ENCODE measurements at regions not wholly inside any gene's neighbourhood (a gene's known extent, or its start where the extent isn't known, plus 50 kb on each side); places are given as distances from the start of the nearest gene placed in this dataset.

DNA sequence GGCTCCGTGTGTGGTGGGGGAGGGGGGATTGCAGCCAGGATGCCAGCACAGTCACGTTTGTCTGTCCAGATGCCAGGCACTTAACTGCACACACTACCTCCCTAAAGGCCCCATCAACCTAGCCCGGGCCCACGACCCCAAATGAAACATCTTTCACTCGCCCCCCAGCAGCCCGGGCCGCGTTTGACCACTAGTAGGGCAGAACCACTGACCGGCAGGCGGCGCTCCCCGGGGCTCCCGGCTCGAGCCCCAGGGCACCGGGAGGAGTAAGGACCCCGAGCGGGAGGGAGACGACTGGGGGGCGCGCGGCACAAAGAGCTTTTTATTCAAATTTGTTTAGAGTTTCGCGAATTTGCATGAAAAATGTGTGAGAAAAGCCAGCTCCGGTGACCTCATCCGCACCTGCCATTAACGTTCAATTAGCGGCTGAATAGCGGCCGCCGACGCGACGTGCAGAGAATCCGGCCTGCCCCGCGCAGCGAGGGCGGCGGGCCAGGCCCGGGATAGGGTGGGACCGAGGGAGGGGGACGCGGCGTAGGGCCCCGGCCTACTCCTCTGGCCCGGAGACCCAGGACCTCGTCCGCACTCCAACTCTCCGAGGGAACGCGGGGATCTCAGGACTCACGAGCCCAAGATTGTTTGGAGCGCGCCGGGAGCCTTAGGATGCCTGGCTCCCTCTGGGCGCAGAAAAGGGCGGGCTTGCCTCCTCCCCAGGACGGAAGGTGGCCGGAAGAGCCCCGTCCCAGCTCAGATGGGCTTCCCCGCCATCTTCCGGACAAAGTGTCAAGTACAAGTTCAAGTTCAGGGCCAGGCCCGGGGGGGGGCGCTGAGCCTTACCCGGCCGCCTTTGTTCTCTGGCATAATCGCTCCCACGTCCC is 64.9 kb upstream of the POLG start:
- no peak overlapping the region for H3K14ac ChIP-seq (ENCODE audit: insufficient read depth, low read length)
- H3K9me3 ChIP-seq (ENCODE audit: control insufficient read depth, low read depth, low read length) = no peaks in the 10 kb centered on the region
- peaks cover 96% of the 10 kb centered on the region for H3K27me3 ChIP-seq (ENCODE audit: insufficient read depth, low read length)
- no peak overlapping the region for H3K4ac ChIP-seq (ENCODE audit: low read depth, low read length)
- no peak overlapping the region for H3K9ac ChIP-seq (ENCODE audit: extremely low read depth, insufficient read length, low read length)
- WGBS (ENCODE audit: extremely low coverage, insufficient read length, low lambda C conversion rate) = no CpG with 5 or more reads among the region's 68 CpGs
- TF ChIP-seq, protein P1, sequence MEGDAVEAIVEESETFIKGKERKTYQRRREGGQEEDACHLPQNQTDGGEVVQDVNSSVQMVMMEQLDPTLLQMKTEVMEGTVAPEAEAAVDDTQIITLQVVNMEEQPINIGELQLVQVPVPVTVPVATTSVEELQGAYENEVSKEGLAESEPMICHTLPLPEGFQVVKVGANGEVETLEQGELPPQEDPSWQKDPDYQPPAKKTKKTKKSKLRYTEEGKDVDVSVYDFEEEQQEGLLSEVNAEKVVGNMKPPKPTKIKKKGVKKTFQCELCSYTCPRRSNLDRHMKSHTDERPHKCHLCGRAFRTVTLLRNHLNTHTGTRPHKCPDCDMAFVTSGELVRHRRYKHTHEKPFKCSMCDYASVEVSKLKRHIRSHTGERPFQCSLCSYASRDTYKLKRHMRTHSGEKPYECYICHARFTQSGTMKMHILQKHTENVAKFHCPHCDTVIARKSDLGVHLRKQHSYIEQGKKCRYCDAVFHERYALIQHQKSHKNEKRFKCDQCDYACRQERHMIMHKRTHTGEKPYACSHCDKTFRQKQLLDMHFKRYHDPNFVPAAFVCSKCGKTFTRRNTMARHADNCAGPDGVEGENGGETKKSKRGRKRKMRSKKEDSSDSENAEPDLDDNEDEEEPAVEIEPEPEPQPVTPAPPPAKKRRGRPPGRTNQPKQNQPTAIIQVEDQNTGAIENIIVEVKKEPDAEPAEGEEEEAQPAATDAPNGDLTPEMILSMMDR (conservative IDR thresholded peaks at IDR 0.05) = peak; percentile 73
- H3K27ac ChIP-seq (ENCODE audit: insufficient read length, low read depth, low read length) = no peak overlapping the region
- H3K4me2 ChIP-seq (ENCODE audit: insufficient read depth, insufficient read length, low read length) = peak overlapping the region; percentile 47
- H3T11ph ChIP-seq (ENCODE audit: low read length) = no peak overlapping the region
- no peaks in the 10 kb centered on the region for H3K79me1 ChIP-seq (ENCODE audit: insufficient read depth, low read depth, low read length, poor library complexity, severe bottlenecking)
- no peak overlapping the region for H2AK5ac ChIP-seq (ENCODE audit: insufficient read length, low read length)
- no peak overlapping the region for H4K91ac ChIP-seq (ENCODE audit: insufficient read length, low read depth, low read length)
- H2BK120ac ChIP-seq (ENCODE audit: low read depth, low read length, poor library complexity, severe bottlenecking) = no peak overlapping the region
- peaks cover 7% of the 10 kb centered on the region; the same call in 1 of the 2 replicates for H3K4me1 ChIP-seq (ENCODE audit: insufficient read depth, low read length)
- H4K20me1 ChIP-seq (ENCODE audit: control insufficient read depth, insufficient read depth, insufficient read length) = no peaks in the 10 kb centered on the region
- H3K27ac Mint-ChIP-seq = no peak overlapping the region
- peaks cover 3% of the 10 kb centered on the region for H3K23me2 ChIP-seq (ENCODE audit: insufficient read length, low read depth, low read length, poor library complexity, severe bottlenecking)
- peak; percentile 70 for DNase-seq
- H3K18ac ChIP-seq (ENCODE audit: insufficient read length, low read depth, low read length) = no peak overlapping the region
- H2BK15ac ChIP-seq (ENCODE audit: low read depth, low read length) = no peak overlapping the region
- H2BK20ac ChIP-seq (ENCODE audit: low read depth, low read length, poor library complexity, severe bottlenecking) = no peak overlapping the region
- H4K8ac ChIP-seq (replicated peaks; ENCODE audit: insufficient read length, low read depth, low read length) = no peak overlapping the region
- H3K4me1 Mint-ChIP-seq = peaks cover 20 to 37% of the 10 kb centered on the region in 2 experiments
- H3K4me3 Mint-ChIP-seq = peak overlapping the region; percentile 51 to 71; a peak in 4 of 5 replicates
- H3K36me3 Mint-ChIP-seq (ENCODE audit: insufficient read depth in 1 of 3, low read depth in 3 of 3) = no peaks in the 10 kb centered on the region; a peak in 1 of 7 replicates
- no peak overlapping the region for H4K5ac ChIP-seq (ENCODE audit: insufficient read length, low read depth, low read length)
- H2BK12ac ChIP-seq (ENCODE audit: insufficient read length, low read depth, low read length) = no peak overlapping the region
- no peak overlapping the region for H2BK5ac ChIP-seq (ENCODE audit: insufficient read length, low read length)
- H3K9me3 Mint-ChIP-seq = peaks cover 0 to 13% of the 10 kb centered on the region in 2 experiments; a peak in 2 of 5 replicates
- H3K56ac ChIP-seq (ENCODE audit: insufficient read length, low read depth, low read length) = no peak overlapping the region
- no peak overlapping the region for H2AFZ ChIP-seq (ENCODE audit: low read length)
- H3K27me3 Mint-ChIP-seq (ENCODE audit: low read depth) = peaks cover 99% of the 10 kb centered on the region
- H3K79me2 ChIP-seq (ENCODE audit: insufficient read depth, low read length) = no peaks in the 10 kb centered on the region
- no peak overlapping the region for H3K23ac ChIP-seq (ENCODE audit: insufficient read length, low read depth, low read length)
